HG03196 (cell line): ENCODE measurements at regions not wholly inside any gene's neighbourhood (a gene's known extent, or its start where the extent isn't known, plus 50 kb on each side); places are given as distances from the start of the nearest gene placed in this dataset.

Experiments
- ATAC-seq: cut with Tn5 transposase; IDR thresholded peaks from one replicate; pipeline ENCODE4 v1.9.1; 2021; ENCODE audit not compliant: unreplicated experiment

GRCh38 chr3:56985878-56986277 is 74.6 kb upstream of the SPATA12 start:
- no peak for ATAC-seq

GRCh38 chr3:56985460-56985859 is 75.0 kb upstream of the SPATA12 start:
- no peak for ATAC-seq

- no peak for ATAC-seq
Observed at GRCh38 chr3:56983427-56983826, 77.0 kb upstream of the SPATA12 start.

- no peak for ATAC-seq
Observed at GRCh38 chr3:56981445-56982230, 78.8 kb upstream of the SPATA12 start.

GRCh38 chr3:56980798-56981390 is 79.6 kb upstream of the SPATA12 start:
- no peak for ATAC-seq

GRCh38 chr3:56980243-56980642 is 80.2 kb upstream of the SPATA12 start:
- no peak for ATAC-seq

GRCh38 chr3:56979791-56980190 is 80.7 kb upstream of the SPATA12 start:
- ATAC-seq: no peak

- no peak for ATAC-seq
Observed at GRCh38 chr3:56977561-56977889, 82.9 kb upstream of the SPATA12 start.

GRCh38 chr3:56976651-56977560 is 83.6 kb upstream of the SPATA12 start:
- ATAC-seq: no peak

GRCh38 chr3:56975567-56975966 is 84.9 kb upstream of the SPATA12 start:
- no peak for ATAC-seq

GRCh38 chr3:56974247-56974930 is 86.1 kb upstream of the SPATA12 start:
- no peak for ATAC-seq

- ATAC-seq: no peak
Observed at GRCh38 chr3:56971816-56972215, 88.6 kb upstream of the SPATA12 start.

GRCh38 chr3:56971261-56971660 is 89.2 kb upstream of the SPATA12 start:
- no peak for ATAC-seq

GRCh38 chr3:56970461-56970879 is 90.0 kb upstream of the SPATA12 start:
- no peak for ATAC-seq

GRCh38 chr3:56969851-56970250 is 90.6 kb upstream of the SPATA12 start:
- no peak for ATAC-seq

GRCh38 chr3:56966509-56966908 is 94.0 kb upstream of the SPATA12 start:
- ATAC-seq: no peak

- ATAC-seq: no peak
Observed at GRCh38 chr3:56966104-56966503, 94.4 kb upstream of the SPATA12 start.

- no peak for ATAC-seq
Observed at GRCh38 chr3:56962922-56963321, 97.5 kb upstream of the SPATA12 start.

- ATAC-seq: no peak
Observed at GRCh38 chr3:56962206-56962605, 98.3 kb upstream of the SPATA12 start.

- no peak for ATAC-seq
Observed at GRCh38 chr3:56960234-56960917, 100.1 kb upstream of the SPATA12 start.

- ATAC-seq: no peak
Observed at GRCh38 chr3:56958879-56959278, 101.6 kb upstream of the SPATA12 start.
